HG03571 (cell line): ENCODE measurements at regions not wholly inside any gene's neighbourhood (a gene's known extent, or its start where the extent isn't known, plus 50 kb on each side); places are given as distances from the start of the nearest gene placed in this dataset.

Experiments
- ATAC-seq: cut with Tn5 transposase; IDR thresholded peaks from one replicate; pipeline ENCODE4 v1.9.1; 2021; ENCODE audit not compliant: unreplicated experiment

GRCh38 chrX:46447384-46447783 lies 97.8 kb downstream of the ZNF674 start:
- no peak for ATAC-seq

DNA sequence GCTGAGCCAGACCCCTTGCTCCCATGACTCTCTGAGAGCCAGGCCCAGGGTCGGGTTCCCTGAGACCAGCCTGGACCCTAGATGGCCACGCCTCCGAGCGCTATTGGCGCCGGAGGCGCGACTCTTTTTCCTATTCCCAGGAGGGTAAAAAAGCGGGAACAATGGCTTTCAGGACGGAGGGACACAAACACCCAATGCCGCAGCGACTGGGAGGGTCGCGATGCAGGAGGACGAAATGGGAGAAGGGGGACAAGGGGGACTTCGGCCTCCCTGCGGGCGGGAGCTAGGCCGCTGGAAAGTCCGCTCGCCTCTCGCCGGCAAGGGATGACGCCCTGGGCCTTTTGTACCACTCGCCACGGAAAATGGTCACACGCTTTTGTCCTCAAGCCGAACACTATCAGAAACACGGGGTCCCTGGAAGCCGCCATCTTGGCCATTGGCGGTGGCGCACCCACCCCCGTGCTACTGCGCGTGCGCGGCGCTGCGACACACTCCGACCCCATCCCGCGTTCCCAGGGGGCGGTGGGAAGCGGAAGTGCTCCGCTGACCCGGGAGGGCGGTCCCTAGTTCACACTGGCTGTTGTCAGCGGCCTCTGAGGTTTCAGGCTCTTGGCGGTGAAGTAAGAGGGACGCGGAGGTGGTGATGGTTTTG lies 98.4 kb downstream of the ZNF674 start:
- ATAC-seq: peak; percentile 95

DNA sequence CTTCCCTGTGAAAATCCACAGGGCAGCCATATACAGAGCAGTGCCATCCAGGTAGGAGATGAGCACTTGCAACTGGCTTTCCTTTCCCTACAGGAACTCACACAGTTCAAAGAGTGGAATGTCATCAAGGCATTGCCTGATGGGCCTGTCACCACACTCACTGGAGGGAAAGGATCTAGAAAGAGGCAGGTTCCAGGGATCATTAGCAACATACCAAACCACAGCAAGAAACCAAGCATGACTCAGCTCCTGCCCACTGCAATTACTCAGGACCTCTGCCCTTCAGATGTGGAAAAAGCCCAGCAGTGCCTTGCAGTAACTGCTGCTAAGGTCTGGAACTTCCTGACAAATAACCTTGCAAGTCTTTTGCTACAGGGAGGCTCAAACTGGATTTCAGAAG lies 101.2 kb downstream of the ZNF674 start:
- ATAC-seq: no peak

- no peak for ATAC-seq
Measured at GRCh38 chrX:46436744-46437143, 108.5 kb downstream of the ZNF674 start.

DNA sequence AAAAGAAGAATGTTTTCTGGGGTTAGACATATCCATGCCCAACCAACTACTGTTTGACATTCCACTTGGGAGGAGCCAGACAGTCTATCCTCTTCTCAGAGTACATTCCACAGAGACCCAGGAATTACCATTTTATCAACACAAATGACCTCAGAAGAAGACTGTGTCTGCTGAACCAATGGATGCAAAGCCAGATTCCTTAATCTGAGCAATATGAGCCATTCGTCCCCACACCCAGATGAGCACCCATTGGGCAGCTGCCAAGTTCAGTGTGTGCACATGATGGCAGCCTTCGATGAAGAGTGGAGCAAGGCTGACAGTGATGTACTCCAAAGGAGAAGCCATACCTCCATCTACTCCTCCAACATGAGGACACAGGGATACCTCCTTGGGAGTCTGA lies 111.3 kb downstream of the ZNF674 start:
- no peak for ATAC-seq

DNA sequence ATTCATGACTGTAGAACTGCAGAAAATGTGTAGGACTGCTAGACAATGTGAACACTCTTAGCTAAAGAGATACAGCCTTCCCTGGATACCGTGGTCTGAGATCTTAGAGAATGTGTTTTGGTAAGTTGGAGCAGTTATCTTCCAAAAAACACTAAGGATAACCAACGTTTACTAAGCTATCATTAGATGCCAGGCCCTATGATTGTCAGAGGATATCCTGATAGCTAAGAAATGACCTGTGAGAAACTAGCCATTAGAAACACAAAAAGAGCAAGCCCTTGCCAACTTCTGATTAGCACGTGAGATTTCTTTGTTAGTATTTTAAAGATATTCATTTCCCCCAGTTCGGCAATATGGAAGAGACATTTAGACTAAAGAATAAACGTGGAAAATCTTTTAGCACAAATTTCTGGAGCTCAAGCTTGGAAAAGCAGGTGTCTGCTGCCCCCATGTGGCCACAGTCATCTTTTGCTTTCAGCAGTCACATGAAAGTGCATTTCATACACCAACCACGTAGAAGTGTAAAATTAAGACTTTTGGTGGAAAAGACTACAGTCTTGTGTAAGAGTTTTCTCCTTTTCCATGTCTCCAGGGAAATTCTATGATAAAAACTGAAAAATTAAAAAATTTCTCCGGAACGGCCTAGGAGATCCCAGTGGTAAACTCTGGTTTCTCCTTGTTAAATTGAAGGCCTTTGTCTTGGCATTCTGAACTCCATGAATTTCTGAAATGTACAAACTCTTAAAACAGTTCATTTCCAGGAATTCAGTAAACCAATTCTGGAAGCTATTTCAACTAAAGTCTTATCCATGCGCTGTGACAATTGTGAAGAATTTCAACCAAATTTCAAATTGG lies 136.4 kb downstream of the ZNF674 start:
- ATAC-seq: no peak

DNA sequence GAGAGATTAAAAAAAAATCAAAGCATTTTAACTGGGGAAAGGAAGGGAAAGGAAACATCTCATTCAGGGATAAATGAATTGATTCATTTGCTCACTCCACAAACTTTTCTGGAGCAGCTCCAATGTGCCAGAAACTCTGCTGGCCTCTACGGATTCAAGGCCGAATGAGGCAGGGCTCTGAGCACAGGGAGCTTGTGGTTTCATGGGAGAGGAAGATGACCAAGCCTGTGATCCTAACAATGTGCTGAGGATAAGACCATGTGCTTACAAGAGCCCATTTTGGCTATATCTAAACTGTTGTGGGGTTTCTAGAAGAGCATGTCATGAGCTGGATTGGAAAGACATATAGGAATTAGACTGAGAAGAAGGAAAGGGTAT lies 137.5 kb downstream of the ZNF674 start:
- no peak for ATAC-seq

DNA sequence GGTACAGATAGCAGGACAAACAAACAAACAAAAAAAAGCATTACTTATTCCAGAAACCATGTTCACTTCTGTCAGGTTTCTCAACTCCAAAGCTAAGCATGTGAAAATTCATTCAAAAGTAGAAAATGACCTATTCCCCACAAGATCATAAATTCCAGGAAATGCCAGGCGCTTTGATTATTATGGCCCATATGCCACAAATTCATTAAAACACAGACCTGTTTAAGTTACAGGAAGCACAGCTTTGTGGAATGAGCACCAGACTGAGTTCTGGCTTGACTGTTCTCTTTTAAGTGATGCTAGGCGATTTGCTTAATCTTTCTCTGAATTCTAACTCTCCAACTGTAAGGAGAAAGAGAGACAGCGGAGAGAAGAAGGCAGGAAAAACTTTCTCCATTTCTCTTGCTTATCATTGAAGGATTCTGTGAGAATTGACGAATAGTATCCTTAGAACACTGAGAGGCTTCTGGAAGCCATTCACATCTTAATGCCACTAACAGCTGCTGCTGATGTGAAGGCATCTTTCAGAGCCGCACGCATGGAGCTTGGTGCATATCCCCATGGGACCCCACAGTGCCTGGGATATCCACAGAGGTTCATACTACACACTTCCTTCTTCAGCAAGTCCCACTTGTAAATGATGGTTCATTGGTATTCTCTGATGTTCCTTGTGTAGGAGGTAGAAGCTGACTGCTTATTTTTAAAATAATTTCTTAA lies 138.0 kb downstream of the ZNF674 start:
- no peak for ATAC-seq

- ATAC-seq: no peak
Measured at GRCh38 chrX:46404774-46405173, 140.4 kb downstream of the ZNF674 start.

GRCh38 chrX:46400530-46401443 lies 144.4 kb downstream of the ZNF674 start:
- no peak for ATAC-seq

- ATAC-seq: no peak
Measured at GRCh38 chrX:46398874-46399273, 146.3 kb downstream of the ZNF674 start.

DNA sequence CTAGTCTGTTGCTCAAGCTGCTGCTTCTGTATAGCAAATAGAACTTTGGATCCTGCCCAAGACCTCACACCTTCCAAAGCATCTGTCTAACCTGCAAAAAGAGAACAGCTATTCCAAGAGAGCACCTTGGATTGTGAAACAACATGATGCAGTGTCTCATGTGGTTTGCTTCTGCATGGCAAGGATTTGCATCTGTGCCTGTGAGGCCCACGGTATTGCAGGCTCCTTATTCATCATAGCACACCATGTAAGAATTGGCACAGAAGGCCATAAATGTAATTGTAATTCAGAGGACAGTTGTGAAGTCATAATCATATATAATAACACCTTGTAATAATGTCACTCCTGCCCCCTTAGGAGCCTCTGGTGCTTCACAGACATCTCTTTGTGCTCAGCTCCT lies 147.1 kb downstream of the ZNF674 start:
- no peak for ATAC-seq

DNA sequence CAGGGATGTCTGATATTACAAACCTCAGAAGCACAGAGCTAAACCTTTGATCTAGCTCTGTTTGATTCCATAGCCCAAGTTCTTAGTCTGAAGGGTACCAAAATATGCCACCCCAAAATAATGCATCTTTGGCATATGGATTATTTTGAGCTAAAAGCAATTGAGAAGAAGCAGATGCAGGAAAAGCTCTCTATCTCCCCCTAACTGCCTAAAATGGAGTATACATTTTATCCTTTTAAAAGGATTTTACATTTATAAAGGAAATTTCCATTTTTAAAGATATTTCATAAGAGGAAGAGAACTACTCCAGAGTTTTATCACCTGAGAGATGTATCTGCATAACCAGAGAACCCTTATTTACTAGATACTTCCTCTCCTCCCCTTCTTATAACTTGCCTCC lies 158.7 kb downstream of the ZNF674 start:
- ATAC-seq: no peak

- no peak for ATAC-seq
Measured at GRCh38 chrX:46383006-46383405, 162.2 kb downstream of the ZNF674 start.

DNA sequence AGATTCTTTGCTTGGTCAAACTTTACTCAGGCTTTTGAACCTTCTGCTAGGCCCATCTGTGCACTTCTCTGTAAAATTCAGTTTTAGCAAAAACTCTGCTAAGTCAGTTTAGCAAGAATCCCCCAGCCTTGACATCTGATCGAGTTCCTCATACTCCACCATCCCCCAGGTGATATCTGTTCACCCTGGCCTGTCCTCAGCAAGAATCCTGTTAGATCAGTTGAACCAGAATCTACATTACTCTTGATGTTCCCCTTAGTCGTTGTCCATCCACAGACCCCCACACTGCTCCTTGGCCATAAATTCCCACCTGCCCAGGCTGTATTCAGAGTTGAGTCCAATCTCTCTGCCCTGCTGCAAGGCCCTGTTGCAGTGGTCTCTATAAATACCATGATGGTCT lies 162.6 kb downstream of the ZNF674 start:
- no peak for ATAC-seq

- no peak for ATAC-seq
Measured at GRCh38 chrX:46381630-46382029, 163.6 kb downstream of the ZNF674 start.

GRCh38 chrX:46380148-46380752 lies 165.0 kb downstream of the ZNF674 start:
- ATAC-seq: no peak

GRCh38 chrX:46376246-46376885 lies 168.9 kb downstream of the ZNF674 start:
- ATAC-seq: no peak

GRCh38 chrX:46375831-46376230 lies 169.4 kb downstream of the ZNF674 start:
- no peak for ATAC-seq

DNA sequence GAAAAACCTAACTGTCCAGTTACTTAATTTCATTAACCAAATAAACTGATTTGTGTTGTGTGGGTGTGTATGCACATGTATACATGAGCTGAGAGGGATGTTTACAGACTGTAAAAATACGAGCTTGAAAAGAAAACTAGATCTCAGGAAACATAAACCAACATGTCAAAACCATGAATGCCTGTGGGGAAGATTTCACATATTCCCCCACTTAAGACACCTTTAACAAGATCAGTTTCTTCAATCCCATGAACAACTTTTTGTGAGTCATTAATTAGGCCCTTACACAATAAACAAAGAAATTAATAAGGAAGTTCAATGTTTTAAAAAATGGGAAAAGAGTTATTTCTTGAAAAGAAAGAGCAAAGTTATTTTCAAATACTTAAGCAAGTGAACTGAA lies 170.8 kb downstream of the ZNF674 start:
- no peak for ATAC-seq
